H9 (cell line): ENCODE measurements at regions not wholly inside any gene's neighbourhood (a gene's known extent, or its start where the extent isn't known, plus 50 kb on each side); places are given as distances from the start of the nearest gene placed in this dataset.

ENCODE experiments used
- DNase-seq: peaks from one replicate; pipeline ENCODE4 v3.0.0-alpha.2; 2017
- H2AFZ ChIP-seq: one replicate; pipeline ENCODE4 v1.6.1; 2013; ENCODE audit warnings: mild to moderate bottlenecking, low read length, control low read depth, moderate library complexity
- H2AK5ac ChIP-seq: 2 replicates; pipeline ENCODE4 v1.6.1; 2013; ENCODE audit warnings: low read length, control low read depth, mixed read lengths; ENCODE audit not compliant: insufficient read length
- H2BK120ac ChIP-seq: one replicate; pipeline ENCODE4 v1.6.1; 2013; ENCODE audit warnings: low read depth, mild to moderate bottlenecking, low read length, control low read depth, inconsistent platforms; ENCODE audit not compliant: poor library complexity, severe bottlenecking
- H2BK12ac ChIP-seq: 2 replicates; pipeline ENCODE4 v1.6.1; 2013; ENCODE audit warnings: low read length, control low read depth, mixed read lengths, low read depth; ENCODE audit not compliant: insufficient read length
- H2BK15ac ChIP-seq: 2 replicates; pipeline ENCODE4 v1.6.1; 2013; ENCODE audit warnings: low read depth, low read length, control low read depth
- H2BK20ac ChIP-seq: one replicate; pipeline ENCODE4 v1.6.1; 2013; ENCODE audit warnings: low read depth, mild to moderate bottlenecking, low read length, control low read depth, inconsistent platforms; ENCODE audit not compliant: poor library complexity, severe bottlenecking
- H2BK5ac ChIP-seq: 2 replicates; pipeline ENCODE4 v1.6.1; 2013; ENCODE audit warnings: low read length, control low read depth, mixed read lengths; ENCODE audit not compliant: insufficient read length
- H3K14ac ChIP-seq: 2 replicates; pipeline ENCODE4 v1.6.1; 2013; ENCODE audit warnings: low read length, control low read depth; ENCODE audit not compliant: insufficient read depth
- H3K18ac ChIP-seq: 2 replicates; pipeline ENCODE4 v1.6.1; 2013; ENCODE audit warnings: low read depth, mild to moderate bottlenecking, mixed read lengths, low read length, control low read depth; ENCODE audit not compliant: insufficient read length
- H3K23ac ChIP-seq: 2 replicates; pipeline ENCODE4 v1.6.1; 2013; ENCODE audit warnings: low read length, control low read depth, mixed read lengths, low read depth; ENCODE audit not compliant: insufficient read length
- H3K23me2 ChIP-seq: 2 replicates; pipeline ENCODE4 v1.6.1; 2013; ENCODE audit warnings: low read depth, mild to moderate bottlenecking, mixed read lengths, low read length, control low read depth; ENCODE audit not compliant: insufficient read length, poor library complexity, severe bottlenecking
- H3K27ac ChIP-seq: 2 replicates; pipeline ENCODE4 v1.5.1; 2013; ENCODE audit warnings: low read length, control low read depth, mixed read lengths, low read depth; ENCODE audit not compliant: insufficient read length
- H3K27me3 ChIP-seq: 2 replicates; pipeline ENCODE4 v1.6.1; 2013; ENCODE audit warnings: low read length, control low read depth, inconsistent platforms; ENCODE audit not compliant: insufficient read depth
- H3K4ac ChIP-seq: 2 replicates; pipeline ENCODE4 v1.6.1; 2013; ENCODE audit warnings: low read depth, mild to moderate bottlenecking, control low read depth, inconsistent platforms, low read length, moderate library complexity
- H3K4me1 ChIP-seq: 2 replicates; pipeline ENCODE4 v1.6.1; 2013; ENCODE audit warnings: low read length, control low read depth, inconsistent platforms; ENCODE audit not compliant: insufficient read depth
- H3K4me2 ChIP-seq: 2 replicates; pipeline ENCODE4 v1.6.1; 2013; ENCODE audit warnings: low read length, control low read depth, mixed read lengths; ENCODE audit not compliant: insufficient read length, insufficient read depth
- H3K56ac ChIP-seq: 2 replicates; pipeline ENCODE4 v1.6.1; 2013; ENCODE audit warnings: low read depth, mild to moderate bottlenecking, mixed read lengths, low read length, control low read depth; ENCODE audit not compliant: insufficient read length
- H3K79me1 ChIP-seq: 2 replicates; pipeline ENCODE4 v1.6.1; 2013; ENCODE audit warnings: low read depth, mild to moderate bottlenecking, moderate library complexity, low read length, control low read depth, inconsistent platforms; ENCODE audit not compliant: insufficient read depth, poor library complexity, severe bottlenecking
- H3K79me2 ChIP-seq: 2 replicates; pipeline ENCODE4 v1.6.1; 2013; ENCODE audit warnings: low read length, control low read depth, inconsistent platforms; ENCODE audit not compliant: insufficient read depth
- H3K9ac ChIP-seq: 2 replicates; pipeline ENCODE4 v1.6.1; 2013; ENCODE audit warnings: low read length, control low read depth, mixed read lengths; ENCODE audit not compliant: insufficient read length; ENCODE audit errors: extremely low read depth
- H3K9me3 ChIP-seq: one replicate; pipeline ENCODE4 v1.6.1; 2013; ENCODE audit warnings: low read depth, low read length, inconsistent platforms; ENCODE audit not compliant: control insufficient read depth
- H3T11ph ChIP-seq: one replicate; pipeline ENCODE4 v1.6.1; 2013; ENCODE audit warnings: mild to moderate bottlenecking, low read length, control low read depth, inconsistent platforms
- H4K20me1 ChIP-seq: one replicate; pipeline ENCODE4 v1.6.1; 2013; ENCODE audit not compliant: control insufficient read depth, insufficient read length, insufficient read depth
- H4K5ac ChIP-seq: 2 replicates; pipeline ENCODE4 v1.6.1; 2013; ENCODE audit warnings: low read depth, mild to moderate bottlenecking, mixed read lengths, low read length, control low read depth; ENCODE audit not compliant: insufficient read length
- H4K8ac ChIP-seq: replicated peaks from 2 replicates; pipeline ENCODE4 v1.6.1; 2013; ENCODE audit warnings: low read length, control low read depth, mixed read lengths, low read depth; ENCODE audit not compliant: insufficient read length
- H4K91ac ChIP-seq: 2 replicates; pipeline ENCODE4 v1.6.1; 2013; ENCODE audit warnings: low read depth, mild to moderate bottlenecking, moderate library complexity, mixed read lengths, low read length, control low read depth; ENCODE audit not compliant: insufficient read length
- H3K27ac Mint-ChIP-seq, 3 experiments: 2 replicates in 2 of 3; 3 replicates in 1 of 3; pipeline ENCODE4 v1.8.0; 2020 to 2021; ENCODE audit warnings: mixed read lengths in 3 of 3, mild to moderate bottlenecking in 1 of 3, moderate library complexity in 1 of 3
- H3K27me3 Mint-ChIP-seq: 2 replicates; pipeline ENCODE4 v1.8.0; 2021; ENCODE audit warnings: low read depth, mild to moderate bottlenecking, moderate library complexity, mixed read lengths
- H3K36me3 Mint-ChIP-seq, 3 experiments: 2 replicates in 2 of 3; 3 replicates in 1 of 3; pipeline ENCODE4 v1.8.0; 2020 to 2021; ENCODE audit warnings: low read depth in 3 of 3, mixed read lengths in 3 of 3; ENCODE audit not compliant: insufficient read depth in 1 of 3
- H3K4me1 Mint-ChIP-seq, 2 experiments: 2 replicates each; pipeline ENCODE4 v1.8.0; 2020; ENCODE audit warnings: mixed read lengths in 2 of 2
- H3K4me3 Mint-ChIP-seq, 2 experiments: 2 replicates in 1 of 2; 3 replicates in 1 of 2; pipeline ENCODE4 v1.8.0; 2020 to 2021; ENCODE audit warnings: mild to moderate bottlenecking in 2 of 2, mixed read lengths in 2 of 2, moderate library complexity in 1 of 2
- H3K9me3 Mint-ChIP-seq, 2 experiments: 2 replicates in 1 of 2; 3 replicates in 1 of 2; pipeline ENCODE4 v1.8.0; 2020; ENCODE audit warnings: mild to moderate bottlenecking in 2 of 2, mixed read lengths in 2 of 2, moderate library complexity in 1 of 2
- CTCF ChIP-seq: fragments of 200-600 bp; sonication (generic); conservative IDR thresholded peaks from 3 replicates; pipeline ENCODE4 v1.8.0; 2021; ENCODE audit warnings: antibody characterized with exemption, mild to moderate bottlenecking
- WGBS: extraction: QIAGEN DNeasy Blood & Tissue Kit; methylation state at CpG from one replicate; pipeline ENCODE4 v1.1.7; 2013; ENCODE audit warnings: missing lambda C conversion rate, low lambda C conversion rate, mixed read lengths; ENCODE audit not compliant: insufficient read length; ENCODE audit errors: extremely low coverage; 5-methylcytosine and 5-hydroxymethylcytosine counted together

DNA sequence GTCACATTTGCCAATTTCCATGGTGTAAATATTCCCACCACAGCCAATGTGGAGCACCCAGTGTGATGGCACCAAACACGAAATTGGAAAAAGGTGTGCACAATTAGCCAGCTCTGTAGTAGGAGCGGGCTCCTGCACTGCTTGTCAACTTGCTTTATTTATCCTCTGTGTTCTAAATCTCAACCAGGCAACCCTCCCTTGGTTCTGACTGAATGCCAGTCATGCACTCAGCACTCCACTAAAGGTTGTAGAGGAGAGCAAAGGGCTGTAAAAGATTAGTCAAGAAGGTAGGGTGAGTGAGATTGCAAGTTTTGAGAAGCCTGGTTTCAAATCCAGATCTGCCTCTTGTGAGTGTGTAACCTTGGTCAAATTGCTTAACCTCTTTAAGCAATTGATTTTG, 71.5 kb upstream of the EGR2 start:
- Mint-ChIP-seq H3K4me3 (no peak overlapping the region), H3K9me3 (no peaks in the 10 kb centered on the region), H3K36me3 (no peaks in the 10 kb centered on the region), H3K27me3 (peaks cover 6% of the 10 kb centered on the region), H3K4me1 (peaks cover 3 to 10% of the 10 kb centered on the region in 2 experiments), H3K27ac (no peak overlapping the region)
- TF ChIP-seq CTCF: no peak
- no peak overlapping the region for H2BK12ac ChIP-seq
- H3K4ac ChIP-seq: no peak overlapping the region
- H3K18ac ChIP-seq: no peak overlapping the region
- no peaks in the 10 kb centered on the region for H4K20me1 ChIP-seq
- H3K9ac ChIP-seq: no peak overlapping the region
- H2BK20ac ChIP-seq: no peak overlapping the region
- H2AFZ ChIP-seq: no peak overlapping the region
- H3T11ph ChIP-seq: no peak overlapping the region
- H4K8ac ChIP-seq: no peak overlapping the region
- no peak overlapping the region for H3K4me2 ChIP-seq
- no peaks in the 10 kb centered on the region for H3K79me2 ChIP-seq
- H3K23ac ChIP-seq: no peak overlapping the region
- no peak overlapping the region for H3K27ac ChIP-seq
- no peak for DNase-seq
- H3K79me1 ChIP-seq: no peaks in the 10 kb centered on the region
- no peaks in the 10 kb centered on the region for H3K23me2 ChIP-seq
- no peak overlapping the region for H2BK15ac ChIP-seq
- H3K9me3 ChIP-seq: no peaks in the 10 kb centered on the region
- H2BK5ac ChIP-seq: no peak overlapping the region
- no CpG with 5 or more reads among the region's 2 CpGs for WGBS
- no peaks in the 10 kb centered on the region for H3K27me3 ChIP-seq
- H3K56ac ChIP-seq: no peak overlapping the region
- no peak overlapping the region for H4K91ac ChIP-seq
- H2AK5ac ChIP-seq: no peak overlapping the region
- H2BK120ac ChIP-seq: no peak overlapping the region
- H3K14ac ChIP-seq: no peak overlapping the region
- no peak overlapping the region for H4K5ac ChIP-seq
- H3K4me1 ChIP-seq: no peaks in the 10 kb centered on the region
